ENCODE measurements at regions not wholly inside any gene's neighbourhood (a gene's known extent, or its start where the extent isn't known, plus 50 kb on each side); places are given as distances from the start of the nearest gene placed in this dataset.

DNA sequence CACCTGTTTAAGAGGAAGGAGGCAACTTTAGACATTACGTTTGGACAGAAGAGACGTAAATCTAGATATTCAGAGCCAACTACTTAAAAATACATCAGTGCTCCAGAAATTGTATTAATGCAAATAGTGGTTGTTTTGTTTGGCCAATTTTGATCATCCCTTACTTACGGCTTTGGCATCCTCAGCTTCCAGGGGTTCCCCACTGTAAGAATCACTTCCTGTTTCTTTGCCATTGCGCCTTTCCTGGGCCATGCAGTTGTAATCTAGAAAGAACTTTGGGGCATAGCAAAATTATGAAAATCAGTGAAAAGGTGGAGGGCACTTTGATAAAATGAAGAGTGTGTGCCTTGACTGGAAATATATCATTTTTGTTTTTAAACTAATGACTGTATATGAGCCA lies 537.2 kb upstream of the TLE4 start:
- no peaks in the 10 kb centered on the region for H3K36me3 ChIP-seq (ENCODE audit: control insufficient read depth, insufficient read depth, low read length)
- no peaks in the 10 kb centered on the region for H3K27me3 ChIP-seq (ENCODE audit: control insufficient read depth, insufficient read depth, low read length)
- H3K27ac ChIP-seq (ENCODE audit: low read depth, low read length): no peak overlapping the region
- H3K4me3 ChIP-seq (ENCODE audit: low read depth, low read length): no peak overlapping the region
- H3K4me1 ChIP-seq (ENCODE audit: control insufficient read depth, insufficient read depth, low read length): peaks cover 7% of the 10 kb centered on the region; the same call in 1 of the 2 replicates
- no peaks in the 10 kb centered on the region for H3K9me3 ChIP-seq (ENCODE audit: control insufficient read depth, insufficient read depth, low read length)
- no peak overlapping the region for H3K9ac ChIP-seq (ENCODE audit: low read depth, low read length)

DNA sequence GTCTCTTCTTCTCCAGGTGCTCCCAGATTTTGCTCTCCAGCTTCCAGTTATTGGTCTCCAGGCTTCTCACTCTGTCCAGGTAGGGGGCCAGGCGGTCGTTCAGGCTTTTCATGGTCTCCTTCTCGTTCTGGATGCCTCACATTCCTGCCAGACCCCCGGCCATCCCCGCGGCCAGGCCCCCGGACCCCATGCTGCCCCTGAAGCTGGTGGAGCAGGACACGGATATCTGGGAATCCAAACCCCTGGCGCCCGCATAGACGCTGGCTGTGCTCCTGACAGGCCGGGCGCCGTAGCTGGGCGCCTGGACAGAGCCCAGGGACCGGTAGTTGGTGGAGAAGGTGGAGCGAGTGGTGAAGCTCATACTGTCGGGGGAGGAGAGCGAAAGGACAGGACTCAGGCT lies 534.4 kb upstream of the TLE4 start:
- H3K27ac ChIP-seq (ENCODE audit: low read depth, low read length): no peak overlapping the region
- no peaks in the 10 kb centered on the region for H3K27me3 ChIP-seq (ENCODE audit: control insufficient read depth, insufficient read depth, low read length)
- H3K9ac ChIP-seq (ENCODE audit: low read depth, low read length): no peak overlapping the region
- no peaks in the 10 kb centered on the region for H3K9me3 ChIP-seq (ENCODE audit: control insufficient read depth, insufficient read depth, low read length)
- peaks cover 7% of the 10 kb centered on the region; the same call in 1 of the 2 replicates for H3K4me1 ChIP-seq (ENCODE audit: control insufficient read depth, insufficient read depth, low read length)
- no peaks in the 10 kb centered on the region for H3K36me3 ChIP-seq (ENCODE audit: control insufficient read depth, insufficient read depth, low read length)
- H3K4me3 ChIP-seq (ENCODE audit: low read depth, low read length): no peak overlapping the region

DNA sequence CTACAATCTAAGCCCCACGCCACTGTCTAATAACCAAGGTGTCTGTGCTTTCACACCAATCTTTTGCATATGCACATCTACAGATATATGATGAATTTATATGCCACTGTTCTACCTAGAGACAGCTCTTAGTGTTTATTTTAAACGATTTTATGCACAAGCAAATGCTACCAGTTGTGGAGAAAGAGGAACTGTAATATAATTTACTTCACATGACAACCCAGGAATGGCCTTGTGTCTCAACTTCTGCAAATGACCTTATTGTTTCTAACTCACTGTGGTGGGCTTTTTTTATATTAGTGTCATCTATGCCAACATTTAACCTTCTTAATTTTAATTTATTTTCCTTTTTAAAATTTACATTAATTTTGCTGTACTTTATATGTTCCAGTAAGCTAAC lies 531.1 kb upstream of the TLE4 start:
- peaks cover 15% of the 10 kb centered on the region for H3K4me1 ChIP-seq (ENCODE audit: control insufficient read depth, insufficient read depth, low read length)
- no peak overlapping the region for H3K27ac ChIP-seq (ENCODE audit: low read depth, low read length)
- H3K9me3 ChIP-seq (ENCODE audit: control insufficient read depth, insufficient read depth, low read length): no peaks in the 10 kb centered on the region
- H3K36me3 ChIP-seq (ENCODE audit: control insufficient read depth, insufficient read depth, low read length): no peaks in the 10 kb centered on the region
- H3K9ac ChIP-seq (ENCODE audit: low read depth, low read length): no peak overlapping the region
- H3K27me3 ChIP-seq (ENCODE audit: control insufficient read depth, insufficient read depth, low read length): no peaks in the 10 kb centered on the region
- no peak overlapping the region for H3K4me3 ChIP-seq (ENCODE audit: low read depth, low read length)

DNA sequence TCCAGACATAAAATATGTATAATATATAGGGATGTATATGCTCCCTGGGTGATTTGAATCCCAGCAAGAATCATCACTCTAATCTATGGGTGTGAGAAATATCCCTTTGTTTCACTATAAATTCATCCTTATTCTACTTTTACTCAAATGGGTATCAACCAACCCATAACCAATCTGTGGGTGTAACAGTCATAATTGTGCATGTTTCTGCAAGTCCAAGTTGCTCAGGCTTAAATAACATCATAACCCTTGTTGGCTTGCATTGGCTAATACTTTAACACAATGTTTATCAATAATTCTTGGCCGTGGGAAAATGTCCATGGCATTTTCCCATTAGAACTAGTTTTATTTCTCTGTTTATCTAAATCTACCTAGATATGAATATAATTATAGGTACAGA lies 530.5 kb upstream of the TLE4 start:
- no peaks in the 10 kb centered on the region for H3K36me3 ChIP-seq (ENCODE audit: control insufficient read depth, insufficient read depth, low read length)
- H3K4me1 ChIP-seq (ENCODE audit: control insufficient read depth, insufficient read depth, low read length): peaks cover 15% of the 10 kb centered on the region
- no peaks in the 10 kb centered on the region for H3K27me3 ChIP-seq (ENCODE audit: control insufficient read depth, insufficient read depth, low read length)
- H3K9me3 ChIP-seq (ENCODE audit: control insufficient read depth, insufficient read depth, low read length): no peaks in the 10 kb centered on the region
- H3K4me3 ChIP-seq (ENCODE audit: low read depth, low read length): no peak overlapping the region
- no peak overlapping the region for H3K9ac ChIP-seq (ENCODE audit: low read depth, low read length)
- no peak overlapping the region for H3K27ac ChIP-seq (ENCODE audit: low read depth, low read length)

DNA sequence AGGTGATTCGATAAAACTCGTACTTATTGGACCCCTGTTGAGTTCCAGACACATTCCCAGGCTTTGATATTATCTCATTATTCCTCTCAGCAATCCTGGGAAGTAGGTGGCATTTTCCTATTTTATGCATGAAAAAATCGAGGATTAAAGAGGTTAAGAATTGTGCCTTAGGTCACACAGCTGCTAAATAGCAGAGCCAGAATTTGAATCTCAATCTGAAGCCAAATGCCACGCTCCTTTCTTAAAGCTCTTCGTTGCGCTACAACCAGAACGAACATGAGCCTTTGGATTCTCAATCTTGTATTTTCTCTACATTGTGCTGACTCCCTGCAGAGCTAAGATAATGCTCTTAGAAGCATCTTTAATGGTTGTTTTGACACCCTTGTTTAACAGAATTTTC lies 527.8 kb upstream of the TLE4 start:
- no peaks in the 10 kb centered on the region for H3K9me3 ChIP-seq (ENCODE audit: control insufficient read depth, insufficient read depth, low read length)
- no peaks in the 10 kb centered on the region for H3K27me3 ChIP-seq (ENCODE audit: control insufficient read depth, insufficient read depth, low read length)
- no peak overlapping the region for H3K4me3 ChIP-seq (ENCODE audit: low read depth, low read length)
- peaks cover 8% of the 10 kb centered on the region; the same call in 1 of the 2 replicates for H3K4me1 ChIP-seq (ENCODE audit: control insufficient read depth, insufficient read depth, low read length)
- H3K27ac ChIP-seq (ENCODE audit: low read depth, low read length): no peak overlapping the region
- no peaks in the 10 kb centered on the region for H3K36me3 ChIP-seq (ENCODE audit: control insufficient read depth, insufficient read depth, low read length)
- H3K9ac ChIP-seq (ENCODE audit: low read depth, low read length): no peak overlapping the region

DNA sequence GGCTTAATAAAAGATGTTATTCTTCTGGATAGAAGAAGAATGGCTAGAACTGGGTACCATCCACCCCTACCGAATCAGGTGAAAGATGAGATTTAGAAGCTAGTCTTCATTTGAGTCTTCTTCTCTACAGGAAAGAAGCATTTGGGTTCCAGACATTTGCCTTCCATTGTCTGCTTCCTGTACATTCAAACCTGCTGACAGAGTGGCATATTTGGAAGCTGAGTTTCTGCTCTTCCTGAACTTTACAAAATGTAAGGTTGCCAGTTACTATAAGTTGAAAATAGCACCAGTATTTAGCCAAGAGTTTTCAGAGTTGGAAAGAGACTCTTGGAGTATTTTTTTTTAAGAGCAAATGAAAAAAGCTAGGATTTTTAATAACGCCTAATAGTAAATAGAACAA lies 525.4 kb upstream of the TLE4 start:
- Histone ChIP-seq H3K27me3 (ENCODE audit: control insufficient read depth, insufficient read depth, low read length) (no peaks in the 10 kb centered on the region), H3K4me3 (ENCODE audit: low read depth, low read length) (no peak overlapping the region), H3K36me3 (ENCODE audit: control insufficient read depth, insufficient read depth, low read length) (no peaks in the 10 kb centered on the region), H3K9ac (ENCODE audit: low read depth, low read length) (no peak overlapping the region), H3K9me3 (ENCODE audit: control insufficient read depth, insufficient read depth, low read length) (no peaks in the 10 kb centered on the region), H3K4me1 (ENCODE audit: control insufficient read depth, insufficient read depth, low read length) (peaks cover 8% of the 10 kb centered on the region; the same call in 1 of the 2 replicates), H3K27ac (ENCODE audit: low read depth, low read length) (no peak overlapping the region)

DNA sequence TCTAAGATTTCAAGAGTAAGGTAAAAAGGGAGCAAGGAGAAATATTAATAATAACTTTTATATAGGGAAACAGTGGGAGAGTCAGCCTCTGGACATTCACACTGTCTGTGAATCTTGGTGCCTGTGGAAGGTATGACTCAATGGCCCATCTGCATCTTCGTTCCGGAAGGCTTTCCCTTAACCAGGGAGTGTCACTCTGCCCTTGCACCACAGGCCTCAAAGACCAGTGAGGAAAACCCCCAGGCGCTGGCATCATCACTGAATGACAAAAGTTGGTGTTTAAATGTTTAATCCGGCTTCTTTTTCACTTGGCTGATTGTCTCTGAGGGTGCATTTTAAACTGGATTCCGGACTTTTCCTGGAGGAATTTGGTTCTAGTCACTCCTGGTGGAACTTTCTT lies 522.4 kb upstream of the TLE4 start:
- Histone ChIP-seq H3K9me3 (ENCODE audit: control insufficient read depth, insufficient read depth, low read length) (no peaks in the 10 kb centered on the region), H3K9ac (ENCODE audit: low read depth, low read length) (no peak overlapping the region), H3K4me1 (ENCODE audit: control insufficient read depth, insufficient read depth, low read length) (0 out of 2 replicates have a peak, but pooled peaks cover under 1% of the 10 kb centered on the region), H3K36me3 (ENCODE audit: control insufficient read depth, insufficient read depth, low read length) (no peaks in the 10 kb centered on the region), H3K4me3 (ENCODE audit: low read depth, low read length) (no peak overlapping the region), H3K27me3 (ENCODE audit: control insufficient read depth, insufficient read depth, low read length) (no peaks in the 10 kb centered on the region), H3K27ac (ENCODE audit: low read depth, low read length) (no peak overlapping the region)

DNA sequence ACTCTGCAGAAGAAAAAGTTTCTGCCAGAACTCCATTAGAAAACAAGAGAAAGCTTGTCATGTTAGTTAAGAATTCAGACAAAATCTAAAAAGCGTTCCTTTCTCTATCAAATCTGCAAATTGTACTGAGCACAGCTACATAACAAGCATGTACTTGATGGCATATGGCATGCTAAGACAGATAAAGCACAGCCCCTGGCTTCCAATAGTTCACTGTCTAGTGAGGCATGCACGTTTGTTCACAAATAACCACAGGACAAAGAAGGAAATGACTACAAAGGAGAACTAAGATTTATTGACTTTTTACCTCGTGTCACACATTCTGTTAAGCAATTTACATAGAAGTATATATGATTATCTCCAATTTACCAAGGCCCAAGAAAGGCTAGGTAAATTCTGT lies 518.2 kb upstream of the TLE4 start:
- no peak overlapping the region for H3K4me3 ChIP-seq (ENCODE audit: low read depth, low read length)
- H3K27me3 ChIP-seq (ENCODE audit: control insufficient read depth, insufficient read depth, low read length): no peaks in the 10 kb centered on the region
- H3K9ac ChIP-seq (ENCODE audit: low read depth, low read length): no peak overlapping the region
- H3K9me3 ChIP-seq (ENCODE audit: control insufficient read depth, insufficient read depth, low read length): no peaks in the 10 kb centered on the region
- no peaks in the 10 kb centered on the region for H3K4me1 ChIP-seq (ENCODE audit: control insufficient read depth, insufficient read depth, low read length)
- no peaks in the 10 kb centered on the region for H3K36me3 ChIP-seq (ENCODE audit: control insufficient read depth, insufficient read depth, low read length)
- no peak overlapping the region for H3K27ac ChIP-seq (ENCODE audit: low read depth, low read length)

DNA sequence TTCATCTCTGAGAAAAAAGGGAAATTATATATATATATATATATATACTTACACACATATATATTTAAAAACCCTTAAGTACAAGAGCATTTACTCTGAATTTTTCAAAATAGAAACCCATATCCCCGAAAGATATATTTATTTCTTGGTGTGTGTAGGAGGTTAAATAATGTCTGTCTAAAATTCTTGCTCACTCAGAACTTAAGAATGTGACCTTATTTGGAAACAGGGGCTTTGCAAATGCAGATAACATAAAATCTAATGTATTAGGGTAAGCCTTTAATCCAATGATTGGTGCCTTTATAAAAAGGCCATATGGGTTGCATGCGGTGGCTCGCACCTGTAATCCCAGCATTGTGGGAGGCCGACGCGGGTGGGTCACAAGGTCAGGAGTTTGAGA lies 517.3 kb upstream of the TLE4 start:
- no peaks in the 10 kb centered on the region for H3K27me3 ChIP-seq (ENCODE audit: control insufficient read depth, insufficient read depth, low read length)
- H3K4me1 ChIP-seq (ENCODE audit: control insufficient read depth, insufficient read depth, low read length): no peaks in the 10 kb centered on the region
- no peak overlapping the region for H3K4me3 ChIP-seq (ENCODE audit: low read depth, low read length)
- no peaks in the 10 kb centered on the region for H3K9me3 ChIP-seq (ENCODE audit: control insufficient read depth, insufficient read depth, low read length)
- no peak overlapping the region for H3K27ac ChIP-seq (ENCODE audit: low read depth, low read length)
- H3K9ac ChIP-seq (ENCODE audit: low read depth, low read length): no peak overlapping the region
- no peaks in the 10 kb centered on the region for H3K36me3 ChIP-seq (ENCODE audit: control insufficient read depth, insufficient read depth, low read length)

DNA sequence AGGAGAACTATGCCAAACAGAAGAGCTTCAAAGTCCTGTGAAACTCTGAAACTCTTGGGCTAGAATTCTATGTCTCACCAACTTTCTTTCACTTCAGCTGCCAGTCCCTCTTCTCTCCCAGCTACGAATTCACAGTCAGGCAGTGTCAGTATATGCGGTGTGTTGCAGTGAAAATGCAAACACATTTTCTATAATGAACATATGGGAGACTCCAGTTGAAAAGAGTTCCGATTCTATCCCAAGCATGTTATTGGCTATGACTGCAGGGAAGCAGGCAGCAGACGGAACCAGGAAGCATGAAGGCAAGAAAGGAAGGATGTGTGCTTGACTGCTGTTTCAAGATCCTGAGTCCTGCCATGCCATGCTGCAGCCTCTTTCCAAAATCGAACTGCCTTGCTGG lies 515.7 kb upstream of the TLE4 start:
- Histone ChIP-seq H3K9ac (ENCODE audit: low read depth, low read length) (no peak overlapping the region), H3K4me1 (ENCODE audit: control insufficient read depth, insufficient read depth, low read length) (no peaks in the 10 kb centered on the region), H3K36me3 (ENCODE audit: control insufficient read depth, insufficient read depth, low read length) (no peaks in the 10 kb centered on the region), H3K4me3 (ENCODE audit: low read depth, low read length) (no peak overlapping the region), H3K9me3 (ENCODE audit: control insufficient read depth, insufficient read depth, low read length) (no peaks in the 10 kb centered on the region), H3K27me3 (ENCODE audit: control insufficient read depth, insufficient read depth, low read length) (no peaks in the 10 kb centered on the region), H3K27ac (ENCODE audit: low read depth, low read length) (no peak overlapping the region)

DNA sequence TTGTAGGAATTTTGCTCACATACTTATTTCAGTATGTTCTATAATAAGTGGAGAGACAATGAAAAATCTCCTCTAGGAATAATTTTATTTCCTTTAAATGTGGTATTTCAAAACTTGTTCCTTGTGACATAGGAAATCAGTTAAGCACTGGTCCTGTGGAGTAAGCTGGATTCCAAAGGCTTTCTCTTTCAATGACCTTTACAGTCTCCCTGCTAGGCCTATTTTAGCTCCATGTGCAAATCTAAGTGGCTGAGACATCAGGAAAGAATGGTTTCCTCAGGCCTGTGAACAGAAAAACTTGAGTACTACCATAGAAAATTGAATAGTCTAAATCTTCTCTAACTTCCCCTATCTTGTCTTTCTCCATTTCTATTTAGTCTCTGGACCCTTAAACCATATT lies 514.2 kb upstream of the TLE4 start:
- Histone ChIP-seq H3K36me3 (ENCODE audit: control insufficient read depth, insufficient read depth, low read length) (no peaks in the 10 kb centered on the region), H3K27ac (ENCODE audit: low read depth, low read length) (no peak overlapping the region), H3K27me3 (ENCODE audit: control insufficient read depth, insufficient read depth, low read length) (no peaks in the 10 kb centered on the region), H3K9me3 (ENCODE audit: control insufficient read depth, insufficient read depth, low read length) (no peaks in the 10 kb centered on the region), H3K4me1 (ENCODE audit: control insufficient read depth, insufficient read depth, low read length) (no peaks in the 10 kb centered on the region), H3K9ac (ENCODE audit: low read depth, low read length) (no peak overlapping the region), H3K4me3 (ENCODE audit: low read depth, low read length) (no peak overlapping the region)

DNA sequence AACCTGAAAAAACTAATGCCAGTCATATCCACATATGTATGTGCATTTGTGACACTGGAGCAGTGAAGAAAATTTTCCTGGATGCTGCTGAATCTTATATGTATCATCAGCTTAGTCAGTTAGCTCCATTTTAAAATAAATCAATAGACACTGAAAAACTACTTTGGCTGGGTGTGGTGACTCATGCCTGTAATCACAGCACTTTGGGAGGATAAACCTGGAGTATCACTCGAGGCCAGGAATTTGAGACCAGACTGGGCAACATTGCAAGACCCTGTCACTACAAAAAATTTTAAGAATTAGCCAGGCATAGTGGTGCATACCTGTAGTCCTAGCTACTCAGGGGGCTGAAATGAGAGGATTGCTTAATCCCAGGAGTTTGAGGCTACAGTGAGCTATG lies 511.0 kb upstream of the TLE4 start:
- H3K36me3 ChIP-seq (ENCODE audit: control insufficient read depth, insufficient read depth, low read length): no peaks in the 10 kb centered on the region
- H3K9me3 ChIP-seq (ENCODE audit: control insufficient read depth, insufficient read depth, low read length): no peaks in the 10 kb centered on the region
- H3K4me3 ChIP-seq (ENCODE audit: low read depth, low read length): no peak overlapping the region
- no peaks in the 10 kb centered on the region for H3K27me3 ChIP-seq (ENCODE audit: control insufficient read depth, insufficient read depth, low read length)
- H3K27ac ChIP-seq (ENCODE audit: low read depth, low read length): no peak overlapping the region
- H3K4me1 ChIP-seq (ENCODE audit: control insufficient read depth, insufficient read depth, low read length): no peaks in the 10 kb centered on the region
- no peak overlapping the region for H3K9ac ChIP-seq (ENCODE audit: low read depth, low read length)

All from HUES48 (cell line).